HG02642 (cell line): ENCODE measurements at regions not wholly inside any gene's neighbourhood (a gene's known extent, or its start where the extent isn't known, plus 50 kb on each side); places are given as distances from the start of the nearest gene placed in this dataset.
A peak's percentile ranks its signal among the peaks of the same experiment; 100 is the strongest.
"Not testable (repeated sequence)": the region's sequence is repeated elsewhere in the genome, so short reads cannot be mapped to it uniquely, and the experiment has no call there.

Experiments used
- ATAC-seq: cut with Tn5 transposase; IDR thresholded peaks from one replicate; pipeline ENCODE4 v1.9.1; 2021; ENCODE audit warnings: mild to moderate bottlenecking; ENCODE audit not compliant: unreplicated experiment, poor library complexity

GRCh38 chr7:17109020-17109419, 189.4 kb upstream of the AHR start:
- ATAC-seq = no peak

DNA sequence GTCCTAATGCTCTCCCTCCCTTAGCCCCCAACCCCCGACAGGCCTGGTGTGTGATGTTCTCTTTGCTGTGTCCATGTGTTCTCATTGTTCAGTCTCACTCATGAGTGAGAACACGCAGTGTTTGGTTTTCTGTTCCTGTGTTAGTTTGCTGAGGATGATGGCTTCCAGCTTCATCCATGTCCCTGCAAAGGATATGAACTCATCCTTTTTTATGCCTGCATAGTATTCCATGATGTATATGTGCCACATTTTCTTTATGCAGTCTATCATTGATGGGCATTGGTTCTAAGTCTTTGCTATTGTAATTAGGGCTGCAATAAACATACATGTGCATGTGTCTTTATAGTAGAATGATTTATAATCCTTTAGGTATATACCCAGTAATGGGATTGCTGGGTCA, 184.7 kb upstream of the AHR start:
- not testable (repeated sequence) for ATAC-seq

DNA sequence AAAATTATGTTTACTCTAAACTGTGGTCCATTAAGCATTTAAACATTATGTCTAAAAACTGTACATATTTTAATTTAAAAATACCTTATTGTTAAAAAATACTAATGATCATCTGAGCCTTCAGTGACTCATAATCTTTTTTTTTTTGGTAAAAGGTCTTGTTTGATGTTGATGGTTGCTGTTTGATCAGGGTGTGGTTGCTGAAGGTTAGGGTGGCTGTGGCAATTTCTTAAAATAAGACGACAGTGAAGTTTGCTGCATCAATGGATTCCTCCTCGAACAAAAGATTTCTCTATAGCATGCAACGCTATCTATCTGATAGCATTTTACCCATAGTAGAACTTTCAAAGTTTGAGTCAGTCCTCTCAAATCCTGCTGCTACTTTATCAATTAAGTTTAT, 180.0 kb upstream of the AHR start:
- ATAC-seq = no peak

- ATAC-seq = no peak
Observed at GRCh38 chr7:17120756-17121155, 177.7 kb upstream of the AHR start.

GRCh38 chr7:17121671-17122070, 176.8 kb upstream of the AHR start:
- ATAC-seq = no peak

- ATAC-seq = peak; percentile 40
Observed at GRCh38 chr7:17123020-17123419, 175.4 kb upstream of the AHR start.

- peak; percentile 86 for ATAC-seq
Observed at GRCh38 chr7:17126413-17127268, 171.8 kb upstream of the AHR start.

- no peak for ATAC-seq
Observed at GRCh38 chr7:17129218-17129617, 169.2 kb upstream of the AHR start.

- no peak for ATAC-seq
Observed at GRCh38 chr7:17130281-17131059, 168.0 kb upstream of the AHR start.

DNA sequence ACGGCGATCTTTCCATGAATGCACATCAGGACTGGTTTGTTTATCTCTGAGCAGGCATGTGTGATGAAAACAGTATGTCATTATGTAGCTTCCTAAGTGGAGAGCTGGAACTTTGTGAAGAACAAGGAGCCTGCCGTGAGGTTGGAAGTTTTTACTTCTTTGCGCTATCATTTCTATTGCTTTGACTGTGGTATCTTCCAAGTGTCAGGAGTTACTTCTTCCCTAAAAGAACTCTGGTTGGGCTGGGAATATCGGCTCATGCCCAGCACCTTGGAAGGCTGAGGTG, 167.4 kb upstream of the AHR start:
- ATAC-seq = no peak

DNA sequence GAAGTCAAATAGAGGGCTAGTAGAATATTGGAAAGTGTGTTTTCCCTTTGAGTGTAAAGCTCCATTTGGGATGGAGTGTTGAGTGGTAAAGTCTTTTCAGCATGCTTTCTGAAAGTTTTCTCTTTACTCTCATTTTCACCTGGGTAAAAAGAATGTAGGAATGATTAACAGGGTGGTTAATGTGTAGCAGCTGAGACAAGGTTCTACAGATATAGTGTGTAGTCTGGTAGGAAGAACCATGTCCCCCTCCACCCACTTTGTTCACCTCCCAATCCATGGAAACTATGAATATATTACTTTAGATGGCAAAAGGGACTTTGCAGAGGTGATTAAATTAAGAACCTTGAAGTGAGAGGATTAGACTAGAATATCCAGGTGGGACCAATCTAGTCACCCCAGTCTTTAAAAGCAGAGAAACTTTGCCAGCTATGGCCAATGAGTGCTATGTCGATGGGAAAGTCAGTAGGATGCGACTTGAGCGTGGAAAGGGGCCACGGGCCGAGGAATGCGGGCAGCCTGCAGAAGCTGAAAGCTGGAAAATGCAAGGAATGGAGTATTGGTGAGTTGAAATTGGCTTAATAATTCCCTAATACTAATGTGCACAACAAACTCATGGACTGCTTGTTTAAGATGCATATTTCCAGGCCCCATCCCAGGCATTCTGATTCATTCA, 166.3 kb upstream of the AHR start:
- ATAC-seq = peak; percentile 46

- no peak for ATAC-seq
Observed at GRCh38 chr7:17132726-17133125, 165.7 kb upstream of the AHR start.

GRCh38 chr7:17133977-17134376, 164.5 kb upstream of the AHR start:
- ATAC-seq = no peak

DNA sequence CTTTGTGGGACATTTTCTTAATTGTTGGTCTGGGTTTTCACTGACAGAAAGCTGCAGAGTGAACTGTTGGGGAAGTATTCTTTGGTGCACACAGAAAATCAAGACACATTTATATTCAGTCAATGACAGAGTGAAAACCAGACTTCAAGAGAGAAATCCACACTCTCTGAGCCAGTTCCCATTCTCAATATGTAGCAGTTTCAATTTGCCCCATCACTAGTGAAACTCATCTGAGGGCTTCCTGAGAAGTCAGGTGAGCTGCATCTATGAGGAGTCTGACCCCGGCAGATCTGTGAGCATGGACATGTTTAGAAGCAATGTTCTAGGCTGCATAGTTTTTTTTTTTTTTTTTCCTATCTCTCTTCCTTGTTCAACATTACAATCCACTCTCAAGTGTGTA, 163.7 kb upstream of the AHR start:
- ATAC-seq = peak; percentile 92

DNA sequence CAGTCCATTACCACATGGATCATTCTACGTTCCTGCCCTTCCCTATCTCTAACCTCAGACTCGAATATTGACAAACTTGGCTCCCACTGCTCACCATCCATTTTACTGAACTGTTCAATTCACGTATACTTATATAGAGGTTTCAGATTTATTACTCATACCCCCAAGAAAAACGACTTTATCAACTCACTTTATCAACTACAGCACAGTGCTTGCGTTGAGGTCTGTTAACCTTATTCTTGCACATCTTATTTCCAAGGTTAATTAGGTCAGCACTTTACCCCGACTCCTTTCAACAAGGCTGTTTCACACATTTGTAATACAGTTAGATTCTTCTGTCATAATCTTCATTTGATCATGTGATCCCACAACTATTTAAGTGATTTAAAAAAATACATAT, 162.3 kb upstream of the AHR start:
- ATAC-seq = no peak

DNA sequence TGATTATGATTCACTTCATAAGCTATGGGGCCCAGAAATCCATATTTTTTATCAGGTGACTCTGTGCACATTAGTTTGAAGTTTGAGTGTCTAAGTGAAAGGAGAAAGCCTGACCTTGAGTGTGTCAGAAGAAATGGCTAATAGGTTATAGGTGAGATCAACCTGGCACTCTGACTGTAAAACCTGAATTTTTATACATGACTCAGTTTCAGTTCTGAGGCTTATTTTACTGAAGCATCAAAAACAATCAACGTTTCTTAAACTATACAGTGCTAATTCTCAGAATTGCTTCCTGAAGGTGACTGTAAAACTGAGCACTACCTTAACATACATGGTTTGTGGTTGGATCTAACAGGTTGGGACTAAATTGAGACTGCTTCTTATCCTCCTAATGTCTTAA, 159.4 kb upstream of the AHR start:
- no peak for ATAC-seq

- ATAC-seq = no peak
Observed at GRCh38 chr7:17140406-17140805, 158.0 kb upstream of the AHR start.

DNA sequence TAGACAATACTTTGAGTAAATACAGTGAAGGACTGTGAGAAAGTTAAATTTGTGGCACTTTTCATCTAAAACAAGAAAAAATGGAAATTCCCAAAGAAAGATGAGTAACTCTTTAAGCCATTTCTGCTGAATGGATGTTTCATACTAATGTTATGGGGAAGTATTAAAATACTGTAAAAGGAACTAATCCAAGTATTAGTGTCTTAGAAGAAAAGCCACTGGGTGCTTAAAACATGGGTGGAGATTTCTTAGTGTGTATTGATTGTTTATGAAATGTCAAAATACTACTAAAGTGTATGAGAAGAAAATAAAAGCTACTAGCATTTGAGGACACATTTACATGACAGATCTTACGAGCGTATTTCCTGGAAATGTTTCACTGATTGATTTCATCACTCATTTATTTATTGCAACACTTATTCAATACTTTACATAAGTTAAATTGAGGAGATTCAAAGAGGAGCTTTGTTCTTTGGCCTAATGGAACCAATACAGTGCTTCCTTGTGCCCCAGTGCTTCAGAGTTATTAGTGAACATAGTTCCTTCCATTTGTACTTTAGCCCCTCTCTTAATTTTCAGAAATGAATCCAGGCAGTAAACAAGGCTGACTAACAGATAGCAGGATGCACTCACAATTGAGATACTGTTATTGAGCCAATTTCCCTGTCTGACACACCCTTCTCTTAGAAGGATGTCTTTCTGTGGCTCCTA, 155.5 kb upstream of the AHR start:
- ATAC-seq = no peak

DNA sequence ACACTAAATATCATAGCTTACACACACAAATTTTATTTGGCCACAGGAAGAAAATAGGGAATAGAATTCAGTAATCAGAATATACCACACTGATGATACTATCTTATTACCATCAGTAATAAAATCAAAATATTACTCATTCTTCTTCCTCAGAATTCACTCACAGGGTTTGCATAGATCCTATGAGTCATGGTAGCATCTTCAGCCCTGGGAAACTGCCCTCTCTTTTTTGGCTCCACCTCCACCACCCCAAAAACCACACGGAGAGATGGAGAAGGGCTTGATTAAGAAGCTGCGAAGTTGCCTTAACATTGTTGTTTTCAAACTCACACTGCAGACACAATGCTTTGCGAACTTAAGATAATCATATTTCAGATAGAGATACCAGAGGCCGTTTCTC, 154.1 kb upstream of the AHR start:
- ATAC-seq = no peak

DNA sequence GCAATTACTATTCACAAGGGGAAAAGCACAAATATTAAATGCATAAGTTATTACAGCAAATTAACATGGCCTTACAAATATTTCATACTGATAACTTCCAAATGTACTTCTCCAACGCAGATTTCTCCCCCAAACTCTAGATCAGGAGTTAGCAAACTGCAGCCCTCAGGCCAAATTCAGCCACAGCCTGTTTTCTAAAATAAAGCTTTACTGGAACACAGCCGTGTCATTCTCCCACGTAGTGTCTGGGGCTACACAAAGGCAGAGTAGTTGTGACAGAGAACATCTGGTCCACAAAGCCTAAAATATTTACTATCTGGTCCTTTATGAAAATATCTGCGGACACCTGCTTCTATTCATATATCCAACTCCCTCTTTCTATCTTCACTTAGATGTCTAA, 151.8 kb upstream of the AHR start:
- no peak for ATAC-seq

GRCh38 chr7:17147409-17147808, 151.0 kb upstream of the AHR start:
- ATAC-seq = no peak
